Hepatic stellate cell (primary cell): ENCODE measurements at regions not wholly inside any gene's neighbourhood (a gene's known extent, or its start where the extent isn't known, plus 50 kb on each side); places are given as distances from the start of the nearest gene placed in this dataset.

Experiments used
- DNase-seq: peaks from one replicate; pipeline ENCODE4 v3.0.0; 2011; ENCODE audit warnings: low spot score

GRCh38 chr5:3542769-3543168 is 52.9 kb upstream of the IRX1 start:
- DNase-seq: no peak

DNA sequence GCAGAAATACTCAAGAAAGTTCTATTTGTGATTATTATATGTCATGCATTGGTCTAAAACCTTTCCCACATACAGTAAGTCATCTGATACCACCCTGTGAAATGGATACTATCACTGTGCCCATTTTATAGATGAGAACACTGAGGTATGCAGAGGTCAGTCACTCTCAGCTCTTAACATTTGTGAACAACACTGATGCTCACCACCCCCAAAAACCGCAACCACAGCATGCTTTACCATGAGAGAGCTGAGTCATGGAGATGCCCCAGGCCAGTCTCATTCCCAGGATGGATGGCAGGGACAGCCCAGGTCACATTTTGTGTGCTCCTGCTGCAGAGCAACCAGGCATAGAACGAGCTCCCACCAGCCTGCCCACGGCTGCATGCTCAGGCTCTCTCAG is 53.5 kb upstream of the IRX1 start:
- no peak for DNase-seq

- no peak for DNase-seq
Observed at GRCh38 chr5:3538886-3539285, 56.7 kb upstream of the IRX1 start.

DNA sequence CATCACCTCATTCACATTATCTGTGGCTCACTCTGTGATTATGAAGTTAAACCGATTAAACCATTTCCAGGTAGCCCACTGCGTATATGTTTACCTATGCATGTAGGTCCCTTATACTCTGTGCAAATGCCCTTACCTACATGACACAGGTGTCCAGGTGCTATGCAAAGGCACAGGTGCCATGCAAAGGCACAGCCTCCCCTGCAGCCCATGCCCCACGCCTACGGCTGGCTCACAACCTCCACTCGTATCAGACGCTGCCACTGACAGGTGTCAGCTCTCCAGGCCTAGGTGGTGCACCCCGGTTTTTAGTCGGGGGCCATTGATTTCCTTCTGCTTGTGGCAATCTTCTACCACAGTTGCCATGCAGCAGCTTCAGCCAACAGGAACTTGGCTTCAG is 57.7 kb upstream of the IRX1 start:
- no peak for DNase-seq

- DNase-seq: no peak
Observed at GRCh38 chr5:3535414-3536211, 60.0 kb upstream of the IRX1 start.

DNA sequence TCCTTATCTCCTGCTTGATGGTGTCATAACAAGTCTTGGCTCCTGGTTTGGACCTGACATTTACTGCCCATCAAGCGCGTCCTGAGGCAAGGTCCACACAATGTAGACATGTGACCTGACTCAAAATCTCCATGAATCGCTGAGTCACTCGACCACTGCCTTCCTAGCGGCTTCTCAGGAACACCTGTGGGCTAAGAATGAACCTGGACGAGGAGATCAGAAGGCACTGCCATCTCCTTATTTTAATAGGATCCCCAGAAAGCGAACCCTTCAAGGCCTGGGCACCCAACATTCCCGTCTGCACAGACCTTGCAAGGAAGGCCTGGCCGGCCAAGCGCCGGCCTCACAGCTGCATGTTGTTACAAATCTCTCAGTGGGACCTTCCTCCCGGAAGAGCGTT is 60.6 kb upstream of the IRX1 start:
- no peak for DNase-seq

DNA sequence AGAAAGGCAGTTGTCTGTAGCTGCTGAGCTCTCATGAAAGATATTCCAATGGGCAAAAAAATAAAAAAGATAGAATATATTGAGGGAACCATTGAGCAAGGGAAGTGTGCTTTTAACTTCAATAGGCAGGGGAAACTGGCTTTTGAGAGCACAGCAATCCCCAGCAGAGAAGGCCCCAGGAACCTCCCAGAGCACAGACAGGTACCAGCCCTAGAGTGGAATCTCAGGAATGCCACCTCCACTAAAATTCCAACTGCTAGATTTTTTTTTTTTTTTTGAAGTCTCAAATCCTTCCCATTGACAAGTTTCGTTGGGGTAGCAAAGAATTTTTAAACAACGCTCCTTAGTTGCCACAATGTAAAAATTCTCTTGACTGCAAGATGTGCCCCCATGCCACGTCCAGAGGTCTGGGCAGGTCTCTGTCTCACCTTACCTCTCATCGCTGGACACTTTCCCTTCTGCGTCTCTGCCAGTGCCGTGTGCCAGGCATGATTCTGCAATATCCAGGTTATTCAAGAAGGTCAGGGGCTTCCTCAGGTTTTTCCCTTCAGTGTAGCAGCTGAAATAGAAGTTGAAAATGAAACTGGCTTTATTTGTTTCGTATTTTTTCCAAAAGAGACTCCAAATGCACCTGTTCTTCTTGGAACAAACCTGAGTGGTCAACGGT is 64.2 kb upstream of the IRX1 start:
- DNase-seq: no peak

DNA sequence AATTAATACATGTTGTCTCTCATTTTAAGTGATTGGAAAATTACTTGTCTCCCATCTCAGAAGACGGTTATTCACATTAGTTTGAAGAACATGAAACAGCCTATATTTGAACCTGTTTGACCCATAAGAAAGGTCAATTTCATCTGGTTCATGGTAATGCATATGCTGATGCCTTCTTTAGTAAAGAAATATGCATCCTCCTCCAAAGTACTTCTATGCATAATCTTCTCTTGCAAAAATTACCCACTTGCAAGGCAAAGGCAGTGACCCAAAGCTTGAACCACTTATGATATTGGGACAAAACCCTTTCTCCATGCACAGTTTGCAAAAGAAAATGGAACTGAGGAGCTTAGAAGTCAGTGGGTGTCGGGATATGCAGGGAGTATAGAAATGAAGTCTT is 65.4 kb upstream of the IRX1 start:
- no peak for DNase-seq

DNA sequence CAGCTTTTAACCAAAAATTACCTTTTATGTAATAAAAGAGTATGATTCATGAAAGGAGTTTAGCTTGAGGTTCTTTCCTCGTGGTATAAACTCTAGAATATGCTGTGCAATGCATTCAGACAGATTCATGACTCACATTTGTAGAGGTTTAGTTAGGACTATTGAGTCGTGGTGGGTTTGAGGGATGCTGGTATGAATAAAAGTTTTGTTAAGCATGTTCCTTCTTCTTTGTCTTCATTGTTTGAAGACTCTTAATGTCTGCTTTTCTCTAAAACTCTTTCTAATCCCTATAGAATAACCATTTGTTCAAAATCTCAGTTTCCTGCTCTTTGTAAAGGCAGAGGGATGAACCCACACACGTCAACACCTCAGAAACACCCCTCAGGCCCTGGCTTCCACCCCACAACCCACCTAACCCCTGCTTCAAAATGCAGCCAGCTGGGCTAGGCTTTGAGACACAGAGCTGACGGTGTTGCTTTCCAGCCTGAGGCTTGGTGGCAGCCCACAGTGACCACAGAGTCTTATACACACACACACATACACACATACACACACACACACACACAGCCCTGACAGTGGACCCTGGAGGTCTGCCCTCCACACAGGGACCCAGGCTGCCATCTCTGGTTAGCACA is 69.0 kb upstream of the IRX1 start:
- DNase-seq: no peak

- DNase-seq: no peak
Observed at GRCh38 chr5:3522491-3522890, 73.1 kb upstream of the IRX1 start.

DNA sequence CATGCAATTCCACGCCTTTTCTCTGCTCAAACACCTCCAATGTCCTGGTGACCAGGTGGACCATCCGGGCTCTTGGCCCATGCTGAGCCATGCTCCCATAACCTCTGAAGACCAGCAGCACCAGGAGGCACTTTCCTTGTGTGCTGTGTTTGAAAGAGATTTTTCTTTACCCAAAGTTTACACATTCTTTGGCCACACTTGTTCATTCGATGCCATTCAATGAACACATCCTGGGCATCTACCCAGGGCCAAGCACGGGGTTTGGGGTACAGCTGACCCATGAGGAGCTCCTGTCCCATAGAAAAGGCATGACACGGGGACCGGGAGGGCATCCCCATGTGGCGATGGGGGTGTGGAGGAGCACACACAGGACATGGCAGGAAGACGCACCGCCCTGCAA is 77.1 kb upstream of the IRX1 start:
- no peak for DNase-seq

DNA sequence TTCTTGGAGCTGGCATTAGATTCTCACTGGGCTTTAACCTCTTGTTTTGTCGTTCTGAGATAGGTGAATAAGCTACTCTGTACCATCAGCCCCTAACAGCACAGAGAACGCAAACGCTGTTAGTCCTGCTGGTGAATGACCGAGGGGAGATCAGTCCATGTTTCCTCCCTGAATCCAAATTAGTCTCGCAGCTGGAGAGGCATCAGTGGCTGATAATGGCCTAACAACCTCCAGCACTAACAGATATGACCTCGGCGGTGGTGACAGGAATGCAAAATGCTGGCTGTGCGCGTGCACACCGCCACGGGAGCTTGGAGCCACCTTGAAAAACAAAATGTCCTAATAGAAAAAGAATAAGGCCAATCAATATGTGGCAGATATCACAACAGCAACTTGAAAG is 77.6 kb upstream of the IRX1 start:
- no peak for DNase-seq

GRCh38 chr5:3517348-3517747 is 78.3 kb upstream of the IRX1 start:
- no peak for DNase-seq

DNA sequence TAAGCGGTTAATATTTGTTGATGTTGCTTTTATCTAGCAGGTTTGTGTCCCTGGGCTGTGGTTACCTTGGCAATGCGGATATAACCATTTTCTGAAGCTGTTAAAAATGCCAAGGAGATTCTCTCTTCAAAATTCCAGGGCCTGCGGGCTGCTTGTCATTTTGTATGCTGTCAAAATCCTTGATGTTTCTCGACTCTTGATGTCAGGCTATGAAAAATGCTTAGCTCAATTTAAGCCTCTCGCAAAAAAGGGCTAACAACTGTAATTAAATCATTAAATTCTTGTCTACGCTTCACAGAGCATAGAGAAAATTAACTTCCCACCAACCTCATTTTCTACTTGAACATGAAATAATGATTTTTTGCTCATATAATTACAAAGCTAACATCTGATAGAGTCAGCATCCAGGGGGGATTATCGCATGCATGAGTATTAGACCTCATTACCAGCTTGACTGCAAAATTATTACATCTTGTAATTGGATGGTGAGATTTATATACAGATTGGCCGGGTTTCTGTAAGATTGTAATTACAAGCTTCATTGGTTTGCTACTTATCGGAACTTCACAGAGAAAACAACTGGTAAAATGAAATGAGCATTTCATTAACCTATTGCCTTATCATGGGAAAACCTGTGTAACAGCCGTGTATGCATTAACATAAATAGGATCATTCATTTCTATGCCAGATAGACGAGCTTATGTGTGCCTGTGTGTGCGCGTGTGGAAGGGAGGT is 83.1 kb upstream of the IRX1 start:
- DNase-seq: no peak

DNA sequence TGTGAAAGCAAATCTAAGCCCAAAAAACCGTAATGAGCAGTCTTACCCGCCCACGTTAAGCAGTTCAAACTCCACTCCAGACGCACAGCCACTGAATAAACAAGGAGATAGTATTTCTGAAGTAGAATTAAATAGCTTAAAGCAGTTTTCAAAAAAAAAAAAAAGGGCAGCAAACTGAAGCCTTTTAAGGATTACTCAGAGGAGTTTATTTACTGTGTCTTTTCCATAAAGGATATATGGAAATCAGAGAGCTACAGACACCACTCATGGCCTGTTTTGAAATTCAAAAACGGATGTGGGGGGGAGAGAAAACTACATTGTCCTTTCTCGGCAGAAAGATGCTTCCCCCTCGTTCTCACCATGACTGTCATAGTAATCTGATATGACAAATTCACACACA is 83.7 kb upstream of the IRX1 start:
- no peak for DNase-seq

GRCh38 chr5:3511519-3511918 is 84.1 kb upstream of the IRX1 start:
- no peak for DNase-seq

DNA sequence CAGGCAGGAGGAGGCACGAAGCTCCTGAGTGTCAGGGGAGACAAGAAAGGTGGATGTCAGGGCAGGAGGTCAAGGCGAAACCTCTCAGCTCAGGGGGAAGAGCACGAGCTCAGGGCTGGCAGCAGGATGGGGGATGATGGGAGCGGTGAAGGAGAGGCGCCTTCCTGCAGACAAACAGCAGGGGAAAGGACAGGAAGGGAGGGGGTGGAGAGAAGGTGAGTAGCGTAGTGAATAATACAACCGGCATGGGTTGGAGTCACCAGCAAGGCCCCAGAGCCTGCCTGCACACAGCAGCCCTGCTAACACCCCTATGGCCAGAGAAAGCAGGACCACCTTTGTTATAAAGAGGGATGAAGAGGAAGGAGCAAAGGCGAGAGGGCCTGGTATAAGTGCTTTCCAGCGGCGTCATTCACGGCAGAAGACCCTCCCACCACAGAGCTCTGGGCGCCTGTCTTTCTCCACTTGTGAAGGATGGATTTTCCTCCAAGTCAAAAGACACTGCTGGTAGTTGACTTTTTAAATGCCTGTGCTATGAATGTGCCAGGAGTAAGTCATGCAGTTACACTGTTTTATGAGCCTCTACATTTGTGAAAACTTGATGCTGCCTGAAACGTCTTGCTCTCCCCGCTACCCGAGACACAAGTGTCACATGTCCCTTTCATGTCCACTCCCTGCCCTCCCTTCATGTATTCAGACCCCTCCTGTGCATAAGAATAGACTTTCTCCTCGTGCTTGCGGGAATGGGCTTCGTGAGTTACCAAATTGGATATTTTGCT is 84.8 kb upstream of the IRX1 start:
- no peak for DNase-seq

DNA sequence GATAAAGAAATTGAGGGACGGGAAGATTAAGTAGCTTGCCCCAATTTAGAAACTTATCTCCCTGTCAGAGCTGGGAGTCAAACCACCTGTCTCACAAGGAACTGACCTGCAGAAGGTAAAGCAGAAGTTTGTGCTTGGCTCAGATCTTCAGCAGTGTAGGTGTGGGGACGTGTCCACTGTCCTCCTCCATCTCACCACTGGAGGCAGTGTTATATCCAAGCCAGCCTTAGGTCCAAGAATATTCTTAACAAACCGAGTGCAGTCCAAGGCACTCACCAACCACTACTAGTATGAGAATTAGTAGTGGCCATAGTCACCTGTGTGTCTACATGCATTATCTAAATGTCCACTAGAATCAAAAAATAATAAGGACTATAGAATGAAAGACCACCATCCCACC is 86.3 kb upstream of the IRX1 start:
- DNase-seq: no peak

GRCh38 chr5:3508395-3508794 is 87.2 kb upstream of the IRX1 start:
- DNase-seq: no peak

DNA sequence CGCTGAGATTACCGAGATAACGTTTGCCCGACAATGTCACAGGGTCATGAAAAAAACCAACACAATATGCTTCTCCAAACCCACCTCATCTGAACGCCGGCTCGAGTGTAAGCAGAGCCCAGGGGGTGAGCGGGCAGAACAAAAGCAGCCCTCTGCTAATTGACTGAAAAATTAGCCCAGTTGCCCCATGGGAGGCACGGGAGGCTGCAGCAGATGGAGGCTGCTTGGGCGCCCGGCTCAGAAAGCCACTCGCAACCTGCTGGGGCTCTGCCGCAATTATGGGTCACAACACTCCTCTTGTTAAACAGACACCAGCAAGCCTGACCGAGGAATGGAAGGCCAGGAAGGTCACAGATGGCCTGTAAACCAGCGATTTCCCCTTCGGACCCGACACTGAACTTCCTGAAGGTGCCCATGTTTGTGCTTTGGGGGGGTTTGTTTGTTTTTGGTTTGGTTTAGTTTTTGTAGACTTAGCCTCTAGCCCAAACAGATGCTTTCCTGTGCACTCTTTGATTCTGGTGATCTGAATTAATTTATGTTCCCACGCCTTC is 104.6 kb upstream of the IRX1 start:
- no peak for DNase-seq

- DNase-seq: no peak
Observed at GRCh38 chr5:3489239-3489843, 106.3 kb upstream of the IRX1 start.
